Stimulated activated CD4-positive, alpha-beta T cell treated with anti-CD3 and anti-CD28 coated beads, Interleukin-1b, Interleukin-23, amount 100 ng/mL, for 1 hour (primary cell): ENCODE measurements at regions not wholly inside any gene's neighbourhood (a gene's known extent, or its start where the extent isn't known, plus 50 kb on each side); places are given as distances from the start of the nearest gene placed in this dataset.
A peak's percentile ranks its signal among the peaks of the same experiment; 100 is the strongest.
"Not testable (repeated sequence)": the region's sequence is repeated elsewhere in the genome, so short reads cannot be mapped to it uniquely, and the experiment has no call there.

Experiments used
- DNase-seq, 2 donors: peaks; one replicate each; pipeline ENCODE4 v3.0.0-alpha.2; 2020; ENCODE audit warnings: low read depth in 2 of 2

- not testable (repeated sequence) for DNase-seq
Measured at GRCh38 chr16:70014915-70015314, 63.8 kb downstream of the CLEC18A start.

GRCh38 chr16:70016751-70017150, 65.6 kb downstream of the CLEC18A start:
- DNase-seq = not testable (repeated sequence)

GRCh38 chr16:70018254-70018653, 67.1 kb downstream of the CLEC18A start:
- no peak for DNase-seq

GRCh38 chr16:70023207-70023606, 72.1 kb downstream of the CLEC18A start:
- DNase-seq = not testable (repeated sequence)

GRCh38 chr16:70023956-70024355, 72.8 kb downstream of the CLEC18A start:
- DNase-seq = not testable (repeated sequence)

- DNase-seq = peak in 1 of 2 donors; percentile 13
Measured at GRCh38 chr16:70026165-70026854, 75.2 kb downstream of the CLEC18A start.

GRCh38 chr16:70032906-70033305, 81.2 kb upstream of the PDPR start:
- not testable (repeated sequence) for DNase-seq

GRCh38 chr16:70037913-70038312, 76.2 kb upstream of the PDPR start:
- DNase-seq = not testable (repeated sequence)

GRCh38 chr16:70040554-70040953, 73.6 kb upstream of the PDPR start:
- not testable (repeated sequence) for DNase-seq

GRCh38 chr16:70043538-70044067, 70.5 kb upstream of the PDPR start:
- not testable (repeated sequence) for DNase-seq

GRCh38 chr16:70046560-70046959, 67.6 kb upstream of the PDPR start:
- DNase-seq = not testable (repeated sequence)

GRCh38 chr16:70048083-70048482, 66.0 kb upstream of the PDPR start:
- not testable (repeated sequence) for DNase-seq

GRCh38 chr16:70058056-70058455, 56.1 kb upstream of the PDPR start:
- DNase-seq = not testable (repeated sequence)

- not testable (repeated sequence) for DNase-seq
Measured at GRCh38 chr16:70059429-70059828, 54.7 kb upstream of the PDPR start.

GRCh38 chr16:70060521-70061027, 53.6 kb upstream of the PDPR start:
- not testable (repeated sequence) for DNase-seq

- not testable (repeated sequence) for DNase-seq
Measured at GRCh38 chr16:70061671-70062218, 52.4 kb upstream of the PDPR start.

- DNase-seq = not testable (repeated sequence)
Measured at GRCh38 chr16:70062947-70063346, 51.2 kb upstream of the PDPR start.
